Femur (tissue), 1 donor: ENCODE measurements at regions not wholly inside any gene's neighbourhood (a gene's known extent, or its start where the extent isn't known, plus 50 kb on each side); places are given as distances from the start of the nearest gene placed in this dataset.

Experiments used
- DNase-seq: peaks from one replicate; pipeline ENCODE4 v3.0.0-alpha.2; 2017

DNA sequence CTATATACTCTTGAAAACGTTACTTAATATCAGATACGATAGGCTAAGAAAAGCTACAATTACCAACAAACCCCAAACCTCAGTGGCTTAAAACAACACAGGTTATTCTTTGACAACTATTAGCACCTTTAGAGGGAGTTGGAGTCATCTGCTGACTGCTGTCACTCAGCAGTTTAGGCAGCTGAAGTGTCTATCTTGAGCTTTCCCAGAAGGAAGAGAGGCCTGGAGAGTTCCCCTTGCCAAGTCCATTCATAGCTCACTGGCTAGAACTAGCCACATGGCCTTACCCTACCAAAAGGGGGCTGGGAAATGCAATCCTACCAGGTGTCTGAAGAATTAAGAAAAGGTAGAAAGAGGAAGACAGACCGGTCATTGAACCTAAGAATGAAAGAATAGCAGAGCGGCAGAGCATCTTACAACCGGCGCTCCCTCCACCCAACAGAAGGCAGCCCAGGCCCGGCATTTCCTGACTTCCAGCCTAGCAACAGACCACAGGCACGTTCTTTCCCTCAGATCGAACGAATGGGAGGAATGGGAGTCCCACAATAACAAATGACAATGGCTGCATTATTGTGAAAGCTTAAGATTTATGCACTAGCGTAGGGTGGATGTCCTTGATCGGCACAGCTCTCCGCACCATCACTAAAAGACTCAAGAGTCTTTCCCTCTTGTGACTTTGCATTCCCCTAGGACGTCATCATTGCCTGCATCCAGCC lies 211.2 kb upstream of the CTAGE1 start:
- no peak for DNase-seq

- no peak for DNase-seq
Measured at GRCh38 chr18:22630980-22631379, 213.3 kb upstream of the CTAGE1 start.

- DNase-seq = no peak
Measured at GRCh38 chr18:22632191-22632590, 214.5 kb upstream of the CTAGE1 start.

GRCh38 chr18:22634464-22634863 lies 216.7 kb upstream of the CTAGE1 start:
- DNase-seq = no peak

GRCh38 chr18:22637787-22638186 lies 220.1 kb upstream of the CTAGE1 start:
- no peak for DNase-seq

GRCh38 chr18:22639026-22639463 lies 221.3 kb upstream of the CTAGE1 start:
- DNase-seq = no peak

- DNase-seq = no peak
Measured at GRCh38 chr18:22639561-22639960, 221.8 kb upstream of the CTAGE1 start.

DNA sequence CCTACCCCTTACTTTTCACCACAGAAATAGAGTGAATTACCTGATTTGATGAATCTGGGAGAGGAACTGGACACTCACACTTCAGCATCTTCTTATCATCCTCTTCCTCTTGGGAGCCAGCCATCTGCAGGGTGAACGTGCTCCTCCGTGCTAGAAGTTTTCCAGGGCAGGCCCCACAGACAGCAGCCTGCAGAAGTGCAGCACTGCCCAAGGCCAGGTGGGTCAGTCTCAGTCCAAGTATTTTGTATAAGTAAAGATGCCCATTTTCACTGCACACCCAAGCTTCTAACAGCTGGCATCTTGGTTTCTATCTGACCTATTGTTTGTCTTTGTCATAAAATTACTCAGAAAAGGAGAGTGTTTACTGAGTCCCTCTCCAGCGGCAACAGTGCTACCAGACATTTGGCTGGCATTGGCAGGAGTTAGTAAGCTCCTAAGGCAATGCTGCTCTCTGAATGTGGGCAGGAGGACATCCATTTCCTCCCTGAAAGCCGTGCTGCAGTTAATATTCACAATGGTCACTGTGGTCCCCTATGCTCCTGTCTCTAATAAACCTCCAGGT lies 222.6 kb upstream of the CTAGE1 start:
- DNase-seq = no peak

DNA sequence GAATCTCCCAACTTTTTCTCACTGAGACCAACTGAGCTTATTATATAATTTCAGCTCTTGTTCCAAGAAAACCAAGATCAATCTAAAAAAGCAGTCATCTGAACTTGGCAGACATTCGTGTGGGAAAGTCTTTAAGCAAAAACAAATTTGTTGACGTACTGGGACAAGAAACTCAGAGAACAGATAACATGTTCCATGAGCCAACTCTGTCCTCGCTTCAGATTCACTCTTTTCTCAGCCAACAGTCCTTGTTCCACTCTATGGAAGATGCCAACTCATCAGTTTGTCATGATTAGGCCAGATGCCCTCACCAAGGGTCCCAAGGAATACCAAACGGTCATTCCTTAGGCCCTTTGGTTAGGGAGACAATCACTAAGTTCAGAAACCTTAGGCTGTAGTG lies 224.2 kb upstream of the CTAGE1 start:
- DNase-seq = no peak

GRCh38 chr18:22643731-22644130 lies 226.0 kb upstream of the CTAGE1 start:
- DNase-seq = no peak

DNA sequence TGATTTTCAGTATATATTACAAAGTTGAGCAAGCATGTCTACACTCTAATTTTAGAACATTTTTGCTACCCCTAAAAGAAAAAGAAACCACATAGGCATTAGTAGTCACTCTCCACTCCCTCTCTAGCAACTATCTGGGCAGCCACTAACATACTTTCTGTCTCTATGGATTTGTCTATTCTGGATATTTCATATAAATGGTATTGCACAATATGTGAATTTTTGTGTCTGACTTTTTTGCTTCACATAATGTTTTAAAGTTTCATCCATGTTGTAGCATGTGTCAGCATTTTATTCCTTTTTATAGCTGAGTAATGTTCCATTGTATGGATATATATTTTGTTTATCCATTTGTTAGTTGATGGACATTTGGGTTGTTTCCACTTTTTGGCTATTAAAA lies 232.5 kb upstream of the CTAGE1 start:
- DNase-seq = no peak

GRCh38 chr18:22657619-22658018 lies 239.9 kb upstream of the CTAGE1 start:
- no peak for DNase-seq

GRCh38 chr18:22658318-22658717 lies 240.6 kb upstream of the CTAGE1 start:
- DNase-seq = no peak

GRCh38 chr18:22663378-22663777 lies 245.7 kb upstream of the CTAGE1 start:
- DNase-seq = no peak

DNA sequence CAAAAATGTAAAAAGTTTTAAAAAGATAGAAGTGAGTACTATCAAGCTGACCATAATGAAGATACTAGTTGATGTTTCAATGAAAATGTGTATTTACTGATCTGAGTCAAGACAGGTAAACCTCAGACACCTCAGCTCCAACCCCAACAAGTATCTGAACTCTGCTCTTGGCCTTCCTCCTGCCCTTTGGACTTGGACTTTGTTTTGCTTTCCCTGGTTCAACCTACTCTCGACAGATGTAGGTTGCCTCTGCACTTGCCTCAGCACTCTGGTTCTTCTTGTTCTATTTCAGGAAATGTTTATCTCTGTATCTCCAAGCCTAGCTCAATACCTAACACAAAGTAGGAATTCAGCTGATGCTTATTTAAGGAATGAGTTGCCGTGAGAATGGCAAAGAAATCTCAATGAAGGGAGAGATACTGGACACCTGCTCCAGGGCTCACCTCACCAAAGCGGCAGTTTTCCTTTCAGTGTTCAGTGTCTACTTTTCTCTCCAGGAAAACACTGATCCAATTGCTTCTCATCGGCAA lies 248.8 kb upstream of the CTAGE1 start:
- DNase-seq = no peak

DNA sequence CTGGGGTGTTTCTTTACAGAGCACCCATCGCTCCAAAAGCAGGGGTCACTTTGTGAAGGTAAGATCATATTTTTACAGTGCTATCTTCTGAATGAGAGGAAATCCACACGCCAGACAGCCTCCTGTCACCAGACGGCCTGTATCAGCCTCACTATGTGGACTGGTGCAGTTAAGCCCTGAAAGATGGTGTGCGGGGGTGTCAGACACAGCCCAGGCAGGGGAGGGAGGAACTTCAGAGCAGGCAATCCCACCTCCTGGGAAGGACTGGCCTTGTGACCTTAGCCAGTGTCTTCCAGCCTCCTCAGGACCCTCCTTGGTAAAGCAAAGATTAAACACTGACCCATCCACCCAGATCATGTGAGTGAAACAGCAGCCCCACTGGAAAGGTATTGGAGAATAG lies 249.4 kb upstream of the CTAGE1 start:
- DNase-seq = no peak

DNA sequence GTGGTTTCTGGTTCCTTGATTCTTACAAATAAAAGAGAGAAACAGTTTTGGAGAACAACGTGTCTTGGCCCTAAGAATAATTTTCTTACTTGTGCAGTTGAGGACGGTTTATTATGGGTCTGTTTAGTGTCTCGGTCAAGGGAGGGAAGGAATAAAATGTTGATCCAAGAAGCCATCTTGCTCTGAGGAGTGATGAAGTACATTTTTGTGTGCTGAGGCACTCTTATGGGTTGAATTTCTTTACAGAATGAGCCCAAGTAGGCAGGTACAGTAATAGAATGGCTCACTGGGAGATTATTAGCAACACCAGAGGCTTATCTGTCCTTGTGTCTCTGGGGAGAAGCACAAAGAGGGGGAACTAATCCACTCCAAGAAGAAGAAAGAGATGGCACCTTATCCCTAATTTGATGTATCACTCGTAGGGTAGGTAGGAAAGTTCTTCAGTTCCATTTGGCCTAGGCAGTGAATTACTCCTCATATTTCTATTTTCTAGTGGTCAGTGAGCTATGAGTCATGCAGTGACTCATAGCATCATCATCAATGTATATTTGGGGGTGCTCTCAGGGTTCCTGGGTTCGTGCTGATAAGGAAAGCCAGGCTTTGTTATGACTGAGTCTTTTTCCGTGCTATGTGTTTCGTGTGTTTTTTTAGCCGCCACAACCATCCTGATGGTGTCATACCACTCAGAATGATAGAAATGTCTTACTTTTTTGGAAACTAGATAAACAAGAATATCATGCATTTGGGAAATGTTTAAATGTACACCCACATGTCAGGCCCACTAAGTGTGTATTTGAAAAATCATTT lies 250.1 kb upstream of the CTAGE1 start:
- no peak for DNase-seq

DNA sequence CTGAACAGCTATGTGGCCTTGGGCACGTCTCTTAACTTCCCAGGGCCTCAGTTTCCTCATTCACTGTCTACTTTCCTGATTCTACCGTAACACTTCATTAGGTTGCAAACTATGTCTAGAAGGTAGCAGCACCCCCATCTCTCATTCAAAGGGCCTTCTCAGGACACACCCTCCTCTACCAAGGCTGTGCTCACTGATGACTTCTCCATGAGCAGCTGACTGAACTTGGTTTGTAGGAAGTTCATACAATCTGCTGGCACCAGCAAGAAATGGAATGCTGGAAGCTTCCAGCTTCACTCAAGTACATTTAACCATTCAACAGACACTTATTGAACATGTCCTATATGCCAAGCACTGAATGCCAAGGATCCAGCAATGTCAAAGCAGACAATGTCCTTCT lies 250.8 kb upstream of the CTAGE1 start:
- no peak for DNase-seq

DNA sequence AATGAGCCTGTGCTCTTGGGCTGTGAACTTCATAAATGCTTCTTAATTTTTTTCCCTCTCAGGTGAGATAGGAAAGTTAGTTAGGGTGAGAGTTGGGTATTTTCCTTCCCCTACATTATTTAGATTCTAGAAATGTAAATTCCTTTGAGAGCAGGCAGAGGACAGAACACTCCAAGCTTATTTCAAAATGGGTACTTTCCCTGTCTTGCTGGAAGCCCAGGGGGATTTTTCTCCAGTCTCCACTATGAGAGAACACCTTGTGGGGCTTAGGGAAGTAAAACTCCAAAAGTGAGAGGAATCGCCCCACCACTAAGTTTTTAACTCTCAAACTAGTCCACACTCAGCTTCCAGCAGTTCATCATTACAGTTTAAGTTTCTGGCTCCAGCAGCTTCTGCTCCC lies 253.2 kb upstream of the CTAGE1 start:
- DNase-seq = no peak

GRCh38 chr18:22673182-22673862 lies 255.6 kb upstream of the CTAGE1 start:
- no peak for DNase-seq

DNA sequence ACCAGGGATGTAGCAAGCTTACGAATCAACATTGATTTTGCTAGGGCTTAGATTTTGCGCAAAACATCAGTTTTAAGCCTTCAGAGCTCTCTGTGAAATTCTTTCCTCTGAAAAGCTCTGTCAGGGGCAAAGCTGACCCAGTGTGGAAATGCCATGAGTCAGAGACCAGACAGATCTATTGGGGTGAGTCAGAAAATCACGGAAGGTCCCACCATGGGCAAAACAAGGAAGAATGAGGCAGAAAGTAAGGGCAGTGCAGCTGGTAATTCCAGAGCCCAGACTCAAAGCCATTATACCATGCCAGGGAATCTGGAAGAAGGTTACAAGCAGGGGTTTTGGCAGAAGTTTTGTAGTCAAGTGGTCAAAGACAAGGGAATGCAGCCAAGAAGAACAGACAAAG lies 256.6 kb upstream of the CTAGE1 start:
- DNase-seq = no peak

- DNase-seq = no peak
Measured at GRCh38 chr18:22675006-22675405, 257.3 kb upstream of the CTAGE1 start.

GRCh38 chr18:22676423-22676822 lies 256.7 kb upstream of the RBBP8 start:
- DNase-seq = no peak
